Calu3 (cell line): ENCODE measurements at regions not wholly inside any gene's neighbourhood (a gene's known extent, or its start where the extent isn't known, plus 50 kb on each side); places are given as distances from the start of the nearest gene placed in this dataset.

Source experiments
- BruUV-seq: library from RNA; stranded (reverse); fragments of 400-500 nt; replicated peaks from 2 replicates; lab custom pipeline; 2021; lab: Mats Ljungman, UMichigan
- CTCF ChIA-PET: fragments of 300-600 bp; sonication (Branson Sonifier 250); formaldehyde crosslinking; loops from one replicate; lab custom pipeline; 2022; ENCODE audit warnings: antibody characterized with exemption; lab: Charles Lee
- DNase-seq: peaks from one replicate; pipeline ENCODE4 v3.0.0; 2022
- H3K27ac Mint-ChIP-seq: one replicate; pipeline ENCODE4 v1.8.0; 2022; ENCODE audit warnings: mixed read lengths; ENCODE audit not compliant: unreplicated experiment
- H3K27me3 Mint-ChIP-seq: one replicate; pipeline ENCODE4 v1.8.0; 2022; ENCODE audit warnings: mixed read lengths; ENCODE audit not compliant: unreplicated experiment
- H3K36me3 Mint-ChIP-seq: one replicate; pipeline ENCODE4 v1.8.0; 2022; ENCODE audit warnings: mild to moderate bottlenecking, moderate library complexity, mixed read lengths; ENCODE audit not compliant: insufficient read depth, unreplicated experiment
- H3K4me1 Mint-ChIP-seq: one replicate; pipeline ENCODE4 v1.8.0; 2022; ENCODE audit warnings: mild to moderate bottlenecking, low read depth, mixed read lengths; ENCODE audit not compliant: unreplicated experiment
- H3K4me3 Mint-ChIP-seq: one replicate; pipeline ENCODE4 v1.8.0; 2022; ENCODE audit warnings: mild to moderate bottlenecking, low read depth, moderate library complexity, mixed read lengths; ENCODE audit not compliant: unreplicated experiment
- H3K9me3 Mint-ChIP-seq: one replicate; pipeline ENCODE4 v1.8.0; 2022; ENCODE audit warnings: low read depth, mixed read lengths; ENCODE audit not compliant: unreplicated experiment
- CTCF ChIP-seq: fragments of 200-600 bp; IDR thresholded peaks from one replicate; pipeline ENCODE4 v1.8.0; 2022; ENCODE audit warnings: antibody characterized with exemption; ENCODE audit not compliant: unreplicated experiment
- intact Hi-C: fragments of 100-400 bp; cut with micrococcal nuclease; formaldehyde crosslinking; loops from one replicate; pipeline ENCODE4 v1.10.0; 2022; ENCODE audit not compliant: unreplicated experiment
- microRNA-seq: library from miRNA; unstranded; fragments of <30 nt; microRNA quantifications from one replicate; pipeline ENCODE4 v1.2.0, GENCODE V29; 2022

- Mint-ChIP-seq H3K9me3 (peaks cover 8% of the 10 kb centered on the region), H3K36me3 (no peaks in the 10 kb centered on the region), H3K27me3 (no peaks in the 10 kb centered on the region), H3K27ac (no peak overlapping the region), H3K4me3 (no peak overlapping the region), H3K4me1 (no peaks in the 10 kb centered on the region)
- BruUV-seq: no TSS peak
- CTCF ChIA-PET: no interaction called here
- no peak for TF ChIP-seq CTCF
- intact Hi-C loops: no loop called here
- no peak for DNase-seq
Observed at GRCh38 chr3:168152149-168152548, 56.4 kb upstream of the GOLIM4 start.

Small RNAs in the stretch of these regions (microRNA-seq; reads per million reads assigned to microRNA genes)
- gene MIR551B: 4.2 reads per million, percentile 9 among the genes with 10 or more reads in this experiment
